Transverse colon (tissue), 4 donors: ENCODE measurements at regions not wholly inside any gene's neighbourhood (a gene's known extent, or its start where the extent isn't known, plus 50 kb on each side); places are given as distances from the start of the nearest gene placed in this dataset.

Experiments
- DNase-seq: peaks from one replicate; pipeline ENCODE4 v3.0.0-alpha.2; 2019
- H3K27ac ChIP-seq, 4 donors: fragments of 200-600 bp; sonication (generic); 2 replicates each; pipeline ENCODE4 v1.5.1; 2016 to 2018; ENCODE audit warnings: inconsistent platforms in 4 of 4
- H3K27me3 ChIP-seq: fragments of 200-600 bp; sonication (generic); 2 replicates; pipeline ENCODE4 v1.5.1; 2017; ENCODE audit warnings: inconsistent platforms
- H3K36me3 ChIP-seq, 4 donors: fragments of 200-600 bp; sonication (generic); 2 replicates each; pipeline ENCODE4 v1.5.1; 2017 to 2019; ENCODE audit warnings: inconsistent platforms in 4 of 4
- H3K4me1 ChIP-seq, 4 donors: fragments of 200-600 bp; sonication (generic); 2 replicates each; pipeline ENCODE4 v1.5.1; 2017 to 2020; ENCODE audit warnings: inconsistent platforms in 4 of 4
- H3K4me3 ChIP-seq, 4 donors: fragments of 200-600 bp; sonication (generic); 1 replicate in 1 of 4; 2 replicates in 3 of 4; pipeline versions ENCODE4 v1.5.1 to v1.6.1; 2017 to 2019; ENCODE audit warnings: inconsistent platforms in 4 of 4
- H3K9me3 ChIP-seq, 2 donors: fragments of 200-600 bp; sonication (generic); 2 replicates each; pipeline ENCODE4 v1.5.1; 2017 to 2019; ENCODE audit warnings: inconsistent platforms in 2 of 2
- EP300 ChIP-seq: sonication (generic); formaldehyde crosslinking; IDR thresholded peaks from one replicate; pipeline ENCODE4 v1.6.1; 2017; ENCODE audit warnings: antibody characterized with exemption, low read depth
- POLR2A ChIP-seq: fragments of 450-650 bp; IDR thresholded peaks from one replicate; pipeline ENCODE4 v1.6.1; 2016; ENCODE audit warnings: antibody characterized with exemption, mild to moderate bottlenecking, moderate library complexity
- POLR2AphosphoS5 ChIP-seq, 3 donors: sonication (generic); formaldehyde crosslinking; IDR thresholded peaks; one replicate each; pipeline ENCODE4 v1.6.1; 2016; ENCODE audit warnings: antibody characterized with exemption in 3 of 3
- WGBS, 2 donors: methylation state at CpG; one replicate each; pipeline ENCODE4 v1.1.5; 2018; ENCODE audit warnings: low coverage in 1 of 2; 5-methylcytosine and 5-hydroxymethylcytosine counted together
- in situ Hi-C, 4 donors: fragments of 200-750 bp; cut with MboI; loops; one replicate each; pipeline versions ENCODE4 v1.15.0 to v1.15.1; 2017; ENCODE audit warnings: low sequenced_read_pairs in 3 of 4, low pct_ligation_motif_present in 1 of 4, low pct_unique_long_range_greater_than_20kb in 1 of 4
- intact Hi-C: fragments of 100-400 bp; cut with DNase I; formaldehyde crosslinking; loops from one replicate; pipeline ENCODE4 v1.15.1; 2023; ENCODE audit warnings: low total_unique reads
- TF ChIP-seq, protein P1 (sequence below), 5 experiments: fragments of 200-600 bp in 3 of 5; fragments of 450-650 bp in 2 of 5; sonication (generic) in 3 of 5; IDR thresholded peaks; 1 replicate in 2 of 5; 2 replicates in 3 of 5; pipeline ENCODE4 v1.5.1; 2016 to 2017; ENCODE audit warnings: antibody characterized with exemption in 5 of 5, inconsistent platforms in 3 of 5, mild to moderate bottlenecking in 2 of 5, moderate library complexity in 1 of 5

DNA sequence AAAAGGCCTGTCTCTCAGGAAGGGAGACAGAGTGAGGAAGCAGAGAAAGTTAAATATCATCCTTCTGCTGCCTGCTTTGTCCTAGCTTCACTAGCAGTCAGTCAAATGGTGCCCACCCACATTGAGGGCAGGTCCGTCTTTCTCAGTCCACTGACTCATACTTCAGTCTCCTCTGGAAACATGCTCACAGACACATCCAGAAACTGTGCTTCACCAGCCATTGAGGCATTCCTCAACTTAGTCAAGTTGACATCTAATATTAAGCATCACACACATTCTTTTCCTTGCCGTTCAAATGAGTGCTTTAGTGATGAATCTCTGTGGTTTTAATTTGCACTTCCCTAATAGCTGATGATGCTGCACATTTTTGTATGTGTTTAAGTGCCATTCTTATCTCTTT is 777.8 kb upstream of the PRMT6 start:
- H3K27ac ChIP-seq: no peak overlapping the region
- intact Hi-C loops: no loop called here
- 0 to 57% methylated on average over 1 to 2 of the region's 2 CpGs for whole genome bisulfite sequencing, 2 donors
- H3K4me1 ChIP-seq: no peaks in the 10 kb centered on the region
- no peak overlapping the region for H3K4me3 ChIP-seq
- TF ChIP-seq, protein P1, sequence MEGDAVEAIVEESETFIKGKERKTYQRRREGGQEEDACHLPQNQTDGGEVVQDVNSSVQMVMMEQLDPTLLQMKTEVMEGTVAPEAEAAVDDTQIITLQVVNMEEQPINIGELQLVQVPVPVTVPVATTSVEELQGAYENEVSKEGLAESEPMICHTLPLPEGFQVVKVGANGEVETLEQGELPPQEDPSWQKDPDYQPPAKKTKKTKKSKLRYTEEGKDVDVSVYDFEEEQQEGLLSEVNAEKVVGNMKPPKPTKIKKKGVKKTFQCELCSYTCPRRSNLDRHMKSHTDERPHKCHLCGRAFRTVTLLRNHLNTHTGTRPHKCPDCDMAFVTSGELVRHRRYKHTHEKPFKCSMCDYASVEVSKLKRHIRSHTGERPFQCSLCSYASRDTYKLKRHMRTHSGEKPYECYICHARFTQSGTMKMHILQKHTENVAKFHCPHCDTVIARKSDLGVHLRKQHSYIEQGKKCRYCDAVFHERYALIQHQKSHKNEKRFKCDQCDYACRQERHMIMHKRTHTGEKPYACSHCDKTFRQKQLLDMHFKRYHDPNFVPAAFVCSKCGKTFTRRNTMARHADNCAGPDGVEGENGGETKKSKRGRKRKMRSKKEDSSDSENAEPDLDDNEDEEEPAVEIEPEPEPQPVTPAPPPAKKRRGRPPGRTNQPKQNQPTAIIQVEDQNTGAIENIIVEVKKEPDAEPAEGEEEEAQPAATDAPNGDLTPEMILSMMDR (IDR thresholded peaks at IDR 0.05): no peak
- no peak for TF ChIP-seq EP300
- TF ChIP-seq POLR2AphosphoS5 (IDR thresholded peaks at IDR 0.05): no peak
- no peak for TF ChIP-seq POLR2A
- in situ Hi-C loops: no loop called here
- no peak for DNase-seq
- no peaks in the 10 kb centered on the region for H3K36me3 ChIP-seq
- no peaks in the 10 kb centered on the region for H3K27me3 ChIP-seq
- H3K9me3 ChIP-seq: peaks cover 3 to 6% of the 10 kb centered on the region in 2 donors

DNA sequence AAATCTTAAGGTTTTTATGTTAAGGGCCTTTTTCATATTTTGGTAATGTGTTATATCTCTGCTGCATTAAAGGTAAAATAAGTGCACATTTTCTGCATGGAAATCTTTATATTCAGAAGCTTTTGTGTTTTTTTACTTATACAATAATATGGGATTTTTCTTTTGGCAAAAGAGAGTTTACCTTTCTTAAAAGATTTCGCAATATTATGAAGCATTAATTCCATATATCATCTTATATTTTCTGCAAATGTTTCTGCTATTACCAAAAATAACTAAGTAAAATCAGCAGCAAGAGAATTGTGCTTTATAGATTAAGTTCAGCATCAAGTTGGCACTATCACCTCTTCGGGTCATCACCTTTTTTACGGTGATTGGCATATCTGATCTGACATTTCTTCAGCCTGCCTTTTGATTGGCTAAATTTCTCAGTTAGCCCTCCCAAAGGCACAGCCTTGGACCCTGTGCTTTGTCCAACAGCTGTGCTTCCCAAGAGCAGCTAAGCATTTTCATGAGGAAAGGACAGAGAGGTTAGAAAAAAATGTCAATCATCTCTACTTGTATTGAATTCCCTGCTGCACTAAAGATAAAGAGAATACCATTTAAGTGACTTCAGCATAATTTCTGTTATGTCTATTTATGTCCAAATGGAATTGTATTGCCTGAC is 767.1 kb upstream of the PRMT6 start:
- H3K27me3 ChIP-seq: no peaks in the 10 kb centered on the region
- no peaks in the 10 kb centered on the region for H3K9me3 ChIP-seq
- no peak for DNase-seq
- 82 to 83% methylated on average over 3 of the region's 3 CpGs for WGBS, 2 donors
- no peak overlapping the region for H3K4me3 ChIP-seq
- H3K4me1 ChIP-seq: no peaks in the 10 kb centered on the region
- TF ChIP-seq, protein P1 (IDR thresholded peaks at IDR 0.05): no peak
- no peak for TF ChIP-seq EP300
- TF ChIP-seq POLR2AphosphoS5 (IDR thresholded peaks at IDR 0.05): no peak
- no peak for TF ChIP-seq POLR2A
- in situ Hi-C loops: no loop called here
- intact Hi-C loops: no loop called here
- no peaks in the 10 kb centered on the region for H3K36me3 ChIP-seq
- H3K27ac ChIP-seq: no peak overlapping the region

DNA sequence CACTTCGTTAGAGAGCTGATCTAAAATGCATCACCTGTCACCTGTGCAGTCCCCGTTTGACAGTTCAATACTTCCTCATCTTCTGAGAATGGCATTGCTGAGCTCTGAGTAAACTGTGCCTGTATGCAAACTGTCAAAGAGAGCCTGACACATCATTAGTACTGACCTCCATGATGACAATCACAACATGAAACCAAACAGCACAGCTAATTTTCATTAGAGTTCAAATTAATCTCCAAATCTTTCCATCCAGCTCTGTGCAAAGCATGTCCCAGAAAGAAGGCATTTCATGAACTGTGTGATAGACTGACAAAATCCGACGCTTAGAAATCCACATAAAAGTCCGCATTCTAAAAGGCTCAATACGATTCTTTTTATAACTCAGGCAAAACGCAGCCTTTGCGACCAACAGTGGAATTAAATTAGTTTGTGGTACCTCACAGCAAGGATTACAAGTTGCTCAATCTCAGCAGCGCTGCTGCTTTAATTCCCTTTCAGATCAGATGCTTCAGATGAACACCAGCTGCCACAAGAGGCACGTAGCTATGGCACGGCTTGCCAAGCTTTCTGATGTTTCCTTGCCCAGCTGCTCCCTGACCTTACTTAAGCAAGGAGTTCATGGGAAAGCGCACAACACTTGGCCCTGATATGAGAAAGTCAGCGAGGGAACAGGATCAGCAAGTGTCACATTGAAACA is 765.5 kb upstream of the PRMT6 start:
- 72 to 75% methylated on average over 6 to 13 of the region's 13 CpGs for WGBS, 2 donors
- Histone ChIP-seq H3K4me1 (no peaks in the 10 kb centered on the region), H3K9me3 (no peaks in the 10 kb centered on the region), H3K27me3 (no peaks in the 10 kb centered on the region), H3K4me3 (no peak overlapping the region), H3K36me3 (no peaks in the 10 kb centered on the region), H3K27ac (no peak overlapping the region)
- intact Hi-C loops (no loop called here), in situ Hi-C loops (no loop called here)
- TF ChIP-seq POLR2AphosphoS5 (IDR thresholded peaks at IDR 0.05) (no peak), EP300 (no peak), POLR2A (no peak)
- TF ChIP-seq, protein P1 (IDR thresholded peaks at IDR 0.05): no peak
- no peak for DNase-seq

DNA sequence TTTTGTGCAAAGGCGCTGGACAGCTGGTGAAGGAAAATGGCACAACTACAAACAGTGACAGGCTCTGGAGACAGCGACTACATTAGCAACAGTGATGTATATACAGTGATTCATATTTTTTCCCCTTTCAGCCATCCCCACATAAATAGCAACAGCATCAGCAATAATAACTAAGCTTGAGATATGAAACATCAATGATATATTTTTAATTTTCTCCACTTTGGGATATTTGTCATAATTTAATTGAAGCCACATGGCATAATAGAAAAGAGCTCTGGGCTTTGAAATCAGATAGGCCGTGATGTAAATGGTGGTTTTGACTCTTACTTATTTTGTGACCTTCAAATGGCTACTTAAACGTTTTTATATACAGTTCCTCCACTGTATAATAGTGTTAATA is 764.3 kb upstream of the PRMT6 start:
- in situ Hi-C loops: no loop called here
- no peak for DNase-seq
- H3K36me3 ChIP-seq: no peaks in the 10 kb centered on the region
- H3K27me3 ChIP-seq: no peaks in the 10 kb centered on the region
- H3K4me3 ChIP-seq: no peak overlapping the region
- H3K4me1 ChIP-seq: no peaks in the 10 kb centered on the region
- no peak overlapping the region for H3K27ac ChIP-seq
- WGBS, 2 donors: 72 to 83% methylated on average over 3 to 4 of the region's 4 CpGs
- no peaks in the 10 kb centered on the region for H3K9me3 ChIP-seq
- intact Hi-C loops: no loop called here
- TF ChIP-seq EP300 (no peak), POLR2AphosphoS5 (IDR thresholded peaks at IDR 0.05) (no peak), POLR2A (no peak)
- TF ChIP-seq, protein P1 (IDR thresholded peaks at IDR 0.05): no peak
